GM12878 (cell line): ENCODE measurements at regions not wholly inside any gene's neighbourhood (a gene's known extent, or its start where the extent isn't known, plus 50 kb on each side); places are given as distances from the start of the nearest gene placed in this dataset.

Experiments
- ATAC-seq: fragments of 200-7000 bp; cut with Tn5 transposase; 3 replicates; pipeline ENCODE4 v1.9.1; 2020; ENCODE audit warnings: mild to moderate bottlenecking, moderate library complexity
- BruUV-seq: library from RNA; stranded (reverse); fragments of 400-500 nt; replicated peaks from 2 replicates; lab custom pipeline; 2021; lab: Mats Ljungman, UMichigan
- CTCF ChIA-PET: fragments of 300-600 bp; sonication (Branson Sonifier 250); formaldehyde crosslinking; extraction: SDS; loops from one replicate; lab custom pipeline; 2021; ENCODE audit warnings: inconsistent platforms; lab: Yijun Ruan, JAX
- POLR2A ChIA-PET: fragments of 350-600 bp; formaldehyde crosslinking; extraction: SDS; loops from one replicate; lab custom pipeline; 2021; ENCODE audit warnings: inconsistent platforms; lab: Charles Lee
- RAD21 ChIA-PET: fragments of 300-600 bp; sonication (Branson Sonifier 250); formaldehyde crosslinking; loops from one replicate; lab custom pipeline; 2023; ENCODE audit warnings: antibody characterized with exemption; ENCODE audit not compliant: unreplicated experiment; lab: Charles Lee
- SMC1A ChIA-PET: fragments of 300-600 bp; sonication (Branson Sonifier 250); formaldehyde crosslinking; loops from one replicate; lab custom pipeline; 2023; ENCODE audit not compliant: unreplicated experiment, uncharacterized antibody; lab: Charles Lee
- DNase-seq: peaks from one replicate; pipeline ENCODE4 v3.0.0-alpha.2; 2011; ENCODE audit warnings: low read depth, low spot score
- FAIRE-seq: peaks from 3 replicates; lab custom pipeline; 2011; peaks lifted over from hg19 to GRCh38; lab: Jason Lieb, UNC
- H2AFZ ChIP-seq: 2 replicates; pipeline ENCODE4 v1.6.0; 2011; ENCODE audit warnings: low read depth, low read length, control low read depth; ENCODE audit not compliant: control insufficient read depth
- H3K27ac ChIP-seq: 2 replicates; pipeline ENCODE4 v1.5.1; 2011; ENCODE audit warnings: control low read depth; ENCODE audit not compliant: control insufficient read depth, insufficient read depth
- H3K27me3 ChIP-seq, 2 experiments: replicated peaks in 1 of 2; 2 replicates each; pipeline versions ENCODE4 v1.6.0 to v1.6.1; 2011; ENCODE audit warnings: low read length in 1 of 2; ENCODE audit not compliant: control insufficient read depth in 2 of 2, insufficient read depth in 2 of 2
- H3K36me3 ChIP-seq, 2 experiments: 2 replicates each; pipeline ENCODE4 v1.5.1; 2011; ENCODE audit warnings: low read length in 1 of 2; ENCODE audit not compliant: control insufficient read depth in 2 of 2, insufficient read depth in 2 of 2
- H3K4me1 ChIP-seq: 2 replicates; pipeline ENCODE4 v1.6.1; 2011; ENCODE audit warnings: mild to moderate bottlenecking, low read length, moderate library complexity, mixed read lengths; ENCODE audit not compliant: control insufficient read depth, insufficient read depth
- H3K4me2 ChIP-seq: 2 replicates; pipeline ENCODE4 v1.6.0; 2011; ENCODE audit warnings: control low read depth; ENCODE audit not compliant: control insufficient read depth, insufficient read depth
- H3K4me3 ChIP-seq: fragments of 200-600 bp; sonication (generic); 2 replicates; pipeline ENCODE4 v1.5.1; 2016
- H3K79me2 ChIP-seq: 2 replicates; pipeline ENCODE4 v1.6.0; 2011; ENCODE audit warnings: low read length; ENCODE audit not compliant: control insufficient read depth, insufficient read depth
- H3K9ac ChIP-seq: 2 replicates; pipeline ENCODE4 v1.8.0; 2011; ENCODE audit warnings: low read length, control low read depth, mixed read lengths; ENCODE audit not compliant: control insufficient read depth, insufficient read depth
- H3K9me3 ChIP-seq: replicated peaks from 3 replicates; pipeline ENCODE4 v1.5.1; 2011; ENCODE audit warnings: mild to moderate bottlenecking, low read length; ENCODE audit not compliant: control insufficient read depth, insufficient read depth
- H4K20me1 ChIP-seq: 2 replicates; pipeline ENCODE4 v1.6.0; 2011; ENCODE audit not compliant: control insufficient read depth, insufficient read depth
- BMI1 ChIP-seq: fragments of 450-650 bp; IDR thresholded peaks from 2 replicates; pipeline ENCODE4 v1.6.1; 2016; ENCODE audit warnings: mild to moderate bottlenecking, moderate library complexity, borderline replicate concordance
- CREM ChIP-seq: IDR thresholded peaks from 2 replicates; pipeline ENCODE4 v1.6.1; 2014; ENCODE audit warnings: antibody characterized with exemption, low read depth
- FOXK2 ChIP-seq: fragments of 450-650 bp; IDR thresholded peaks from 2 replicates; pipeline ENCODE4 v1.6.1; 2017; ENCODE audit warnings: mild to moderate bottlenecking, moderate library complexity
- HDAC2 ChIP-seq: fragments of 200-600 bp; sonication (generic); IDR thresholded peaks from 2 replicates; pipeline ENCODE4 v1.6.1; 2017
- NFXL1 ChIP-seq: fragments of 450-650 bp; IDR thresholded peaks from 2 replicates; pipeline ENCODE4 v1.6.1; 2017; ENCODE audit warnings: antibody characterized with exemption, mild to moderate bottlenecking, borderline replicate concordance
- NR2C2 ChIP-seq: IDR thresholded peaks from 2 replicates; pipeline ENCODE4 v1.6.1; 2011; ENCODE audit warnings: borderline replicate concordance, low read depth; ENCODE audit not compliant: control insufficient read depth, insufficient read length
- RBBP5 ChIP-seq: fragments of 200-600 bp; sonication (generic); conservative IDR thresholded peaks from 2 replicates; pipeline ENCODE4 v1.6.1; 2016
- SIN3A ChIP-seq: IDR thresholded peaks from 2 replicates; pipeline ENCODE4 v1.6.1; 2012; ENCODE audit warnings: low read depth, low read length, improper control_type of control experiment
- TCF12 ChIP-seq: IDR thresholded peaks from 2 replicates; pipeline ENCODE4 v1.6.1; 2011; ENCODE audit warnings: low read depth, mild to moderate bottlenecking, low read length
- TCF7 ChIP-seq: IDR thresholded peaks from 2 replicates; pipeline ENCODE4 v1.6.1; 2014; ENCODE audit warnings: antibody characterized with exemption, borderline replicate concordance
- YBX1 ChIP-seq: fragments of 450-650 bp; IDR thresholded peaks from 2 replicates; pipeline ENCODE4 v1.6.1; 2016; ENCODE audit warnings: antibody characterized with exemption
- ZNF24 ChIP-seq: fragments of 450-650 bp; IDR thresholded peaks from 2 replicates; pipeline ENCODE4 v1.6.1; 2017; ENCODE audit warnings: antibody characterized with exemption, mild to moderate bottlenecking
- ZNF384 ChIP-seq: IDR thresholded peaks from 2 replicates; pipeline ENCODE4 v1.6.1; 2012; ENCODE audit warnings: low read depth, mild to moderate bottlenecking, low read length, improper control_type of control experiment, borderline replicate concordance
- WGBS: methylation state at CpG from one replicate; pipeline ENCODE4 v1.1.6; 2016; ENCODE audit warnings: low lambda C conversion rate; ENCODE audit not compliant: insufficient replicate concordance, insufficient coverage; ENCODE audit errors: missing lambda C conversion rate; 5-methylcytosine and 5-hydroxymethylcytosine counted together
- in situ Hi-C: fragments of 300-500 bp; cut with MboI; formaldehyde crosslinking; loops from 9 replicates; pipeline ENCODE4 v1.14.3; 2018; ENCODE audit warnings: mixed read lengths
- intact Hi-C: fragments of 100-400 bp; cut with micrococcal nuclease; formaldehyde crosslinking; loops from one replicate; pipeline ENCODE4 v1.14.2; 2022; ENCODE audit not compliant: unreplicated experiment
- TF ChIP-seq, protein P1 (sequence below): IDR thresholded peaks from 2 replicates; pipeline ENCODE4 v1.6.1; 2012; ENCODE audit warnings: low read depth, low read length, improper control_type of control experiment
- TF ChIP-seq, protein P2 (sequence below): fragments of 450-650 bp; IDR thresholded peaks from 2 replicates; pipeline ENCODE4 v1.6.1; 2014; ENCODE audit warnings: mild to moderate bottlenecking
- TF ChIP-seq, protein P3 (sequence below): fragments of 450-650 bp; IDR thresholded peaks from 2 replicates; pipeline ENCODE4 v1.6.1; 2017; ENCODE audit warnings: mild to moderate bottlenecking, moderate library complexity
- TF ChIP-seq, protein P4 (sequence below): fragments of 450-650 bp; IDR thresholded peaks from 2 replicates; pipeline ENCODE4 v1.6.1; 2017; ENCODE audit warnings: mild to moderate bottlenecking

DNA sequence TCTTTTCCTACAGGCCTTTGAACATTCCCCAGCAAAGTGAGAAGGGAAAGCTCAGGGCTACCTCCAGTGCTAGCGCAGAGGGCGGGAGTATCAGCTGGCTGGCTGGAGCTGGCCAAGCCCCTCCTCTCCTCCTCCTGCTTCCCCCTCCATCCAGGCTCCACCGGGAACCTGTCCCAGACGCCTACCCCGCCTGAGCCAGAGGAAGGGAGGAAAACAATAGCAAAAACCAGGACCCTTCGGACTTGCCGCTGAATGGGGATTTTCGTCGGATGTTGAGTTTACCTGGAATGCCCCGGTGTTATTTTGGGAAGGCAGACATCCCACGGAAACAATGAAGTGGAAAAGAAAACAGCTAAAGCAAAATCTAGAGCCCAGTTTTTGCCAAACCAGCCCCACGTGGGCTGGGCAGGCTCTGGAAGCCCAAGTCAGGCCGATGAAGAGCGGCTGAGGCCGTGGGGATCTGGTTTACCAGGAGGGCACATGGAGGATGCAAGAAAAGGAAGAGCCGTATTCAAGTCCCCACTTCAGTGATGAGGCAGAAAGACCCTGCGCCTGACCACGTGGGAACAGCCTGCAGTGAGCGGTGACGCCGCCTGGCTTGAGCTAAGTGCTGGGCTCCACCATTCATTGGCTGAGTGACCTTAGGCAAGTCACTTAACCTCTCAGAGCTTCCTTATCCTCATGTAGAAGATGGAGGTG lies 100.4 kb upstream of the LCLAT1 start:
- Histone ChIP-seq H3K4me1 (0 out of 2 replicates have a peak, but pooled peaks cover 1% of the 10 kb centered on the region), H3K27ac (no peak overlapping the region), H3K79me2 (no peaks in the 10 kb centered on the region), H3K27me3 (no peaks in the 10 kb centered on the region), H3K9ac (no peak overlapping the region), H3K36me3 (no peaks in the 10 kb centered on the region), H3K4me3 (no peak overlapping the region), H3K4me2 (no peak overlapping the region), H2AFZ (no peak overlapping the region), H4K20me1 (no peaks in the 10 kb centered on the region), H3K9me3 (peaks cover 5% of the 10 kb centered on the region)
- no TSS peak for BruUV-seq
- intact Hi-C loops (no loop called here), in situ Hi-C loops (no loop called here)
- DNase-seq: no peak
- no peak for ATAC-seq
- CTCF ChIA-PET: interaction anchor here (1.1 to 1.4 kb wide), 4 partner anchors 12 to 138 kb away, joined by 3 to 6 read pairs (median 3); no protein-coding TSS in a partner anchor
- TF ChIP-seq YBX1 (no peak), SIN3A (no peak), NR2C2 (no peak), RBBP5 (no peak), ZNF384 (no peak), ZNF24 (no peak), HDAC2 (no peak), TCF12 (no peak), BMI1 (no peak), TCF7 (no peak), CREM (no peak), NFXL1 (no peak), FOXK2 (no peak)
- TF ChIP-seq, protein P1, sequence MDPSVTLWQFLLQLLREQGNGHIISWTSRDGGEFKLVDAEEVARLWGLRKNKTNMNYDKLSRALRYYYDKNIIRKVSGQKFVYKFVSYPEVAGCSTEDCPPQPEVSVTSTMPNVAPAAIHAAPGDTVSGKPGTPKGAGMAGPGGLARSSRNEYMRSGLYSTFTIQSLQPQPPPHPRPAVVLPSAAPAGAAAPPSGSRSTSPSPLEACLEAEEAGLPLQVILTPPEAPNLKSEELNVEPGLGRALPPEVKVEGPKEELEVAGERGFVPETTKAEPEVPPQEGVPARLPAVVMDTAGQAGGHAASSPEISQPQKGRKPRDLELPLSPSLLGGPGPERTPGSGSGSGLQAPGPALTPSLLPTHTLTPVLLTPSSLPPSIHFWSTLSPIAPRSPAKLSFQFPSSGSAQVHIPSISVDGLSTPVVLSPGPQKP: no peak
- TF ChIP-seq, protein P2, sequence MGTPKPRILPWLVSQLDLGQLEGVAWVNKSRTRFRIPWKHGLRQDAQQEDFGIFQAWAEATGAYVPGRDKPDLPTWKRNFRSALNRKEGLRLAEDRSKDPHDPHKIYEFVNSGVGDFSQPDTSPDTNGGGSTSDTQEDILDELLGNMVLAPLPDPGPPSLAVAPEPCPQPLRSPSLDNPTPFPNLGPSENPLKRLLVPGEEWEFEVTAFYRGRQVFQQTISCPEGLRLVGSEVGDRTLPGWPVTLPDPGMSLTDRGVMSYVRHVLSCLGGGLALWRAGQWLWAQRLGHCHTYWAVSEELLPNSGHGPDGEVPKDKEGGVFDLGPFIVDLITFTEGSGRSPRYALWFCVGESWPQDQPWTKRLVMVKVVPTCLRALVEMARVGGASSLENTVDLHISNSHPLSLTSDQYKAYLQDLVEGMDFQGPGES: no peak
- TF ChIP-seq, protein P3, sequence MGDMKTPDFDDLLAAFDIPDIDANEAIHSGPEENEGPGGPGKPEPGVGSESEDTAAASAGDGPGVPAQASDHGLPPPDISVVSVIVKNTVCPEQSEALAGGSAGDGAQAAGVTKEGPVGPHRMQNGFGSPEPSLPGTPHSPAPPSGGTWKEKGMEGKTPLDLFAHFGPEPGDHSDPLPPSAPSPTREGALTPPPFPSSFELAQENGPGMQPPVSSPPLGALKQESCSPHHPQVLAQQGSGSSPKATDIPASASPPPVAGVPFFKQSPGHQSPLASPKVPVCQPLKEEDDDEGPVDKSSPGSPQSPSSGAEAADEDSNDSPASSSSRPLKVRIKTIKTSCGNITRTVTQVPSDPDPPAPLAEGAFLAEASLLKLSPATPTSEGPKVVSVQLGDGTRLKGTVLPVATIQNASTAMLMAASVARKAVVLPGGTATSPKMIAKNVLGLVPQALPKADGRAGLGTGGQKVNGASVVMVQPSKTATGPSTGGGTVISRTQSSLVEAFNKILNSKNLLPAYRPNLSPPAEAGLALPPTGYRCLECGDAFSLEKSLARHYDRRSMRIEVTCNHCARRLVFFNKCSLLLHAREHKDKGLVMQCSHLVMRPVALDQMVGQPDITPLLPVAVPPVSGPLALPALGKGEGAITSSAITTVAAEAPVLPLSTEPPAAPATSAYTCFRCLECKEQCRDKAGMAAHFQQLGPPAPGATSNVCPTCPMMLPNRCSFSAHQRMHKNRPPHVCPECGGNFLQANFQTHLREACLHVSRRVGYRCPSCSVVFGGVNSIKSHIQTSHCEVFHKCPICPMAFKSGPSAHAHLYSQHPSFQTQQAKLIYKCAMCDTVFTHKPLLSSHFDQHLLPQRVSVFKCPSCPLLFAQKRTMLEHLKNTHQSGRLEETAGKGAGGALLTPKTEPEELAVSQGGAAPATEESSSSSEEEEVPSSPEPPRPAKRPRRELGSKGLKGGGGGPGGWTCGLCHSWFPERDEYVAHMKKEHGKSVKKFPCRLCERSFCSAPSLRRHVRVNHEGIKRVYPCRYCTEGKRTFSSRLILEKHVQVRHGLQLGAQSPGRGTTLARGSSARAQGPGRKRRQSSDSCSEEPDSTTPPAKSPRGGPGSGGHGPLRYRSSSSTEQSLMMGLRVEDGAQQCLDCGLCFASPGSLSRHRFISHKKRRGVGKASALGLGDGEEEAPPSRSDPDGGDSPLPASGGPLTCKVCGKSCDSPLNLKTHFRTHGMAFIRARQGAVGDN: no peak
- TF ChIP-seq, protein P4, sequence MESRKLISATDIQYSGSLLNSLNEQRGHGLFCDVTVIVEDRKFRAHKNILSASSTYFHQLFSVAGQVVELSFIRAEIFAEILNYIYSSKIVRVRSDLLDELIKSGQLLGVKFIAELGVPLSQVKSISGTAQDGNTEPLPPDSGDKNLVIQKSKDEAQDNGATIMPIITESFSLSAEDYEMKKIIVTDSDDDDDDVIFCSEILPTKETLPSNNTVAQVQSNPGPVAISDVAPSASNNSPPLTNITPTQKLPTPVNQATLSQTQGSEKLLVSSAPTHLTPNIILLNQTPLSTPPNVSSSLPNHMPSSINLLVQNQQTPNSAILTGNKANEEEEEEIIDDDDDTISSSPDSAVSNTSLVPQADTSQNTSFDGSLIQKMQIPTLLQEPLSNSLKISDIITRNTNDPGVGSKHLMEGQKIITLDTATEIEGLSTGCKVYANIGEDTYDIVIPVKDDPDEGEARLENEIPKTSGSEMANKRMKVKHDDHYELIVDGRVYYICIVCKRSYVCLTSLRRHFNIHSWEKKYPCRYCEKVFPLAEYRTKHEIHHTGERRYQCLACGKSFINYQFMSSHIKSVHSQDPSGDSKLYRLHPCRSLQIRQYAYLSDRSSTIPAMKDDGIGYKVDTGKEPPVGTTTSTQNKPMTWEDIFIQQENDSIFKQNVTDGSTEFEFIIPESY: no peak
- RAD21 ChIA-PET: interaction anchor here (0.7 to 1.5 kb wide), 2 partner anchors 10 to 161 kb away, joined by 3 read pairs; no protein-coding TSS in a partner anchor
- no peak for FAIRE-seq
- SMC1A ChIA-PET: interaction anchor here (1.8 to 2.0 kb wide), 2 partner anchors 10 to 26 kb away, joined by 6 to 7 read pairs; no protein-coding TSS in a partner anchor
- WGBS: 70% methylated on average over 21 of the region's 21 CpGs
- POLR2A ChIA-PET: interaction anchor here (0.7 to 1.0 kb wide), 2 partner anchors 99 to 405 kb away, joined by 3 to 6 read pairs; no protein-coding TSS in a partner anchor
